HG02798 (cell line): ENCODE measurements at regions not wholly inside any gene's neighbourhood (a gene's known extent, or its start where the extent isn't known, plus 50 kb on each side); places are given as distances from the start of the nearest gene placed in this dataset.

ENCODE experiments used
- ATAC-seq: cut with Tn5 transposase; IDR thresholded peaks from one replicate; pipeline ENCODE4 v1.9.1; 2021; ENCODE audit warnings: mild to moderate bottlenecking; ENCODE audit not compliant: unreplicated experiment, poor library complexity

DNA sequence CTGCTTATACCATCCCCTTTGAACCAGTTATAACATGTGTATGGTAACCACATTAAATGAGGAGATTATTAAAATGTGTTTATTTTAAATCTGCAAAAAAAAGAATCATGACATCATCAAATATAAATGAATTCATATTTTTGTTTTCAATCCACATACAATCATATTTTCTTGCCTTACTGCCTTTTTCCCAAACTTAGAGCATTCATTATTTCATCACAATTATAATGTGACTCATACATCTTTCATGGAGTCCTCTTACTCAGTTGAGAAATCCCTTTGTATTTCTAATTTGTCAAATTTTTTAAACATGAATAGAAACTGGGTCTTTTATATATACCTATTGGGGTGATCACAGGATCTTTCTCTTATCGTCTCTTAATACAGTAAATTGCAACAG, 909.6 kb downstream of the DSC3 start:
- ATAC-seq, result no peak

DNA sequence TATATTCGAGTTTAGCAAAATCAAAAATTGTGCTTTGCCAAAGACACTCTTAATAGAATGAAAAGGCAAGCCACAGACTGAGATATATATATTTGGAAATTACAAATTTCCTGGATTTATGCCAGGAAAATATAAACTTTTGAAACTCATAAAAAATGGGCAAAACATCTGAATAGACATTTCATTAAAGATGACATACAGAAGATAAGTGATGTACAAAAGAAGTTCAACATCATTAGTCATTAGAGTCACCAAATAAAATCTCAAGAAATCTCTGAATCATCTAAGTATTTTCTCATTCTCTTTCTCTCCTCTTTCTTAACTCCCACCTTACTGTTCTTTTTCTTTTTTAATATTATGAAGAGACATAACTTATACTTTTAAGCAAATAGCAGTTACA, 921.1 kb downstream of the DSC3 start:
- no peak for ATAC-seq

DNA sequence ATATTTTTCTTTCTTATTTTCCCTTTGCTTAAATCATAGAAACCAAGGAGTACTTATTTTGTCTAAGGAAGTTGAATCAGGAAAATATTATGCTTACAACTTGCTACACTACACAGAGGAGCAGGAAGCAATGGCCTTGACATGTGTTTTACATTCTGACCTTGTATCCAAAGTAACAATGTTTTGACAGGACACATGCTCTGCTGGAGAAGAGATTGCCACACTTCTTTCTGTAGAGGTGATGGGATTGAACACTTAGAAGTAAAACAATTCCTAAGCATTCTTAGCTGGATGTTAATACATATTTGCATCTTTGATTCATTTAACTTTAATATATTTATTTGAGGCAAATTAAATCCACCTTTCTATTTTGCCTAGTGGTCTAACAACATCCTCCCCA, 929.1 kb downstream of the DSC3 start:
- ATAC-seq, result no peak

DNA sequence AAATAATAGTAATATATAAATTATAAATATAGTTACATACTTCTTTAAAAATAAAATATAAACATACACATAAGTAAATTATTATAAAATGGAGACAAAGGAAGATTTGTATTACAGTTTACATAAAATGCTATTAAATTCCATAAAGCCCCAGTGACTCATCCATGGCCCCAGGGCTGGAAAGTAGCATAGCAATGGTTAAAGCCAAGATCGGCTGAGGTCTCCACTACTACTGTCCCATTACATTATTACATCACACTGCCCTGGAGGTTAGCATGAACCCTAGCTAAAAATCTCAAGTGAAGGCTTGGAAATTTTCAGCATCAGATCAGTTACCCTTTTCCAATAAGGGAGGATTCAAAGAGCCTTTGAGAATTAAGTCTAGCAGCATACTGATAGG, 936.2 kb downstream of the DSC3 start:
- no peak for ATAC-seq

DNA sequence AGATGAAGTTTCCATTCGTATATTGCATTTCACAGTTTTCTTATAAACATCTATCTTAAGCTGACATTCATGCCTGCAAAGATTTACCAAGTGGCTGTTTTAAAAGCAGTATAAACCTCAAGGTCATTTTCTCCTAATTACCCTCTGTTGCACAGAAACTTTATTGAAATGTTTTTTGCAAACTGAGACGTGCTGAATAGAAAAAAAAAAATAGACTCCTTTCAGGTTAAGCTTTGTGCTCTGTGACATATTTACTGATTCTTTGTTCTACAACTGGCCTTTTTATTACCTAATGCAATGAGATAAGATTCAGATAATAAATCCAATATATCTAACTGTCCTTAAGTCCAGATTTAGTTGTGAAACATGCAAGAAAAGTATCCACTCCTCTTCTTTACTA, 938.7 kb downstream of the DSC3 start:
- ATAC-seq, result no peak

DNA sequence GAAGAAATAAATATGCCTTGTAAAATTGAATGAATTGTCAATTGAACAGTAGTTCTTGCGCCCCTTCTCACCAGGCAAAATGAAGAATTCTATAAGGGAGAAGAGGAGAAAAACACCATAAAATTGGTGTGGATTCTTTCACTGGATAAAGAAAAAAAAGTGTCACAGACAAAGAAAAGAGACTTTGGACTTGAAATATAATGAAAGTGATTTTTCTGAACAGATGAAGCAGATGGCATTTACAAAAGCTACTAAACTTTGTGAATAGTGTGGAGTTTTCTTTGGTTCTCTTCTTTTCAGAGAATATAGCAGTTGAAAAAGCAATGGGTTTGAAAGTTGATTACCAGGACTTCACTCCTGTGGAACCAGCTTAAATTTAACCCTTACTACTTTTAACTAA, 945.7 kb downstream of the DSC3 start:
- ATAC-seq, result no peak

DNA sequence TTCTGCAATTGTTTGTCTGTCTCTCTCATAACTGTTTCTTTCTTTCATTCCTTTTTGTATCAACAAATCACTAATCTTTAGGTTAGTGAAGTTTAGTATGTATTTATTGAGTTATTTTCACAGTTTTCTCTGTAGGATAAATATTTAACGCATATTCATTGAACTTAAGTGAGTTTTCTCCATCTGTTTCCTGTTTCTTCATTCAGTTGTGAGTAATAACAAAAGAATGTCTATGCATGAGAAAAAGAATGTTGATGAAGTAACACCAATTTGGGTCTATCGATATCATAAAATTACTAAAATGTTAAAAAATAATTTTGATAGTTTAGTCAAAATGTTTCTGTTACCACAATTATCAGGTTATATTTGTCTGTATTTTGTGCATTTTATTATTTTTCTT, 948.0 kb downstream of the DSC3 start:
- no peak for ATAC-seq

DNA sequence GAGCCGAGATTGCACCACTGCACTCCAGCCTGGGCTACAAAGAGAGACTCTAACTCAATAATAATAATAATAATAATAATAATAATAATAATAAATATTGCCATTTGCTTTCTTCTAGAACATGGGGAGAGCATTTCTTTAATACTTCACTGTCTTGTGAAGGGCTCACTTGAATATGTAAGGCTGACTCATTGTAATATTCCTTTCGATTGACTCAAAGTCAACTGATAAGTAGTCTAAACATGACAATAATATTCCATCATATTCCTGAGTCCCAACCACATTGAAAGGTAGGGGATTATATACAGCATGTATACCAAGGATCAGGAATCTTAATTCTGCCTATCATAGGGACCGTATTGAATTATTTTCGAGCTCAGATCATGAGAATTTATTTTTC, 949.2 kb downstream of the DSC3 start:
- ATAC-seq, result no peak

DNA sequence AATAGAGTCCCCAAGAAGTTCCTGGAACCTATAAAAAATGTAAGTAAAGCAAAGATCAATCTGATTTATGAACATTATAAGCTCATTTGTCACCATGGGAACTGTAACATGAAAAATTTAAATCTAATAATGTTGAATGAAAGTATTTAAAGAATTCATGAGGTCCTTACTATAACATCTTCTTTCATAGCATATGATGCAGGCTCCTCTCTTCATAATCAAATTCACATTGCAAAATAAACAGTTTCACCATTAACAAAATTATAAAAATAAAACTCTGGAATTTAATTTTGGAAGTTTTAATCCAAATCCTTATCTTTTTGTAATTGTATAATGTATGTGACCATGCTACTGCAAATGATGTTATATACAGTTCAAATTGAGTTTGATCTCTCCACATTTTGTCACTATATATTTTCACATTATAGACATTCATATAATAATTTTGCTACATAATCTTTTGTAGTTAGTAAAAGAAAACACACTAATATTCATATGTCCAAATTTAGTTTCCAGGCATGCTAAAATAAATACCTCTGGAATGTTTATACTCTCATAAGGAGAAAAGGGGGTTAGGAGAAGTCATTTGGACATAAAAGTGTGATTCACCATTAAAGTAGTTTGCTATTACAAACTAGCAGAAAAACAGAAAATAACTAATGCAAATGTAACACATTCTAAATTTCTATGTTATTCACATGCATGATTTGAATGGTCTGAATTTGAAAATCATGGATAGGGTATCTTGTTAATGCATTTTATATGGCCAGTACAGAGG, 954.1 kb downstream of the DSC3 start:
- ATAC-seq, result no peak

DNA sequence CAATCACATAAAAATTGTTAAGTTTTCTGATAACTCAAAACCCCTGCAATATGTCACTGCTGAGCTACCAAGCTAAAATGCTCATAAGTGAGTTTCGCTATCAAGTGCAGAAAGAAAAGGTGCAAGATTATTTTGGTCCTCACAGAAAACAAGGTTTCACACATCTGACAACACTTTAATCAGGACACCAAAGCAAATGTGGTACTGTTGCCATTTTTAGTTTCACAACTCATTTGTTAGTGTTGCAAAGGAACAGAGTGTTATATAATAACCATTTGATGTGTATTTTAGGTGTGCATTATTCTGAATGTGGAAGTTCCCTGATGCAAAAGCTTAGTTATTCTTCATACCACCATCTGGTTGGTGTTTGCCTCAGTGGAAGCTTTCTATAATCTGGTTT, 956.2 kb downstream of the DSC3 start:
- ATAC-seq, result no peak

DNA sequence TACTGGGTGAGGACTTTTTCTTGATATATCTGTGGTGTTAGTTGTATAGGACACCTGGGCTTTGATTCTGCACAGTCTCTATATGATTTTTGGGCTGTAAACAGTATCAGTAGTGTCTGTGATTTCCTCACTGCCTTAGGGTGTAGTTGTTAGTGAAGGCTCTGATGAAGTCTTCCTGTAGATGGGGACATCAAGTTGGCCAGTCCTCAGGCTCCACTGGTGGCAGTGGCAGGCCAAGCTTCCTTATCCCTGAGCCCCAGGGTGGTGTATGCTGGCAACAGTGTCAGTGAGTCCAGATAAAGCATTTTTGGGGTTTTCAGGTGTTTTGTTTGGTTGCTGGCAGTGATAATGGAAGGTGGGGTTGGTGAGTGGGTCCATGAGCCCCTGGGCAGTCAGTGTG, 961.4 kb downstream of the DSC3 start:
- ATAC-seq, result no peak

DNA sequence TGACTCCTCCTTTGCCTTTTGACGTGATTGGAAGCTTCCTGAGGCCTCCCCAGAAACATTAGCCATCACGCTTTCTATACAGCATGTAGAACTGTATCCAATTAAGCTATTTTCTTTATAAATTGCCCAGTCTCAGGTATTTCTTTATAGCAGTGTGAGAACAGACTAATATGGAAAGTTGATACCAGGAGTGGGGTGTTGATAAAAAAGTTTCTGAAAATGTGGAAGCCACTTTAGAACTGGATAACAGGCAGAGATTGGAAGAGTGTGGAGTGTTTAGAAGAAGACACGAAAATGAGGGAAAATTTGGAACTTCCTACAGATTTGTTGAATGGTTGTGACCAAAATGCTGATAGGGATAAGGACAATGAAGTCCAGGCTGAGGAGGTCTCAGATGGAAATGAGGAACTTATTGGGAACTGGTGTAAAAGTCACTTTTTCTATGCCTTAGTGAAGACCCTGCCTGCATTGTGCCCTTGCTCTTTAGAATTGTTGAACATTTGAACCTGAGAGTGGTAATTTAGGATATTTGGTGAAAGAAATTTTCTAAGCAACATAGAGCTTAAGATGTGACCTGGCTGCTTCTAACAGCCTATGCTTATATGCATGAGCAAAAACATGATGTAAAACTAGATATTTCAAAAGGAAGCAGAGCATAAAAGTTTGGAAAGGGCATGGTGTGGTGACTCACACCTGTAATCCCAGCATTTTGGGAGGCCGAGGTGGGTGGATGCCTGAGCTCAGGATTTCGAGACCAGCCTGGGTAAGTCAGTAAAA, 969.7 kb downstream of the DSC3 start:
- ATAC-seq, result no peak

DNA sequence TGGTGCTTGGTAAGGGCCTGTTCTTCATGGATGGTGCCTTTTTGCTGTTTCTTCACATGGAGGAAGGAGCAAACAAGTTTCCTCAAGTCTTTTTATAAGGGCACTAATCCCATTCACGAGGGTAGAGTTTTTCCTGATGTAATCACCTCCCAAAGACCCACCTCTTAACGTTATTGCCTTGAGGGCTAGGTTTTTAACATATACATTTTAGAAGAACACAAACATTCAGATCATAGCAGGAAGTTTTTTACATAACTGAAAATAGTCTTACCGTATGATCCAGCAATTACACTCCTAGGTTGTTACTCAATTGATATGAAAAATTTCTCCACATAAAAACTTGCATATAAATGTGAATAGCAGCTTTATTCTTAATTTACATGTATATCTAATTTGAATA, 976.3 kb downstream of the DSC3 start:
- ATAC-seq, result no peak

DNA sequence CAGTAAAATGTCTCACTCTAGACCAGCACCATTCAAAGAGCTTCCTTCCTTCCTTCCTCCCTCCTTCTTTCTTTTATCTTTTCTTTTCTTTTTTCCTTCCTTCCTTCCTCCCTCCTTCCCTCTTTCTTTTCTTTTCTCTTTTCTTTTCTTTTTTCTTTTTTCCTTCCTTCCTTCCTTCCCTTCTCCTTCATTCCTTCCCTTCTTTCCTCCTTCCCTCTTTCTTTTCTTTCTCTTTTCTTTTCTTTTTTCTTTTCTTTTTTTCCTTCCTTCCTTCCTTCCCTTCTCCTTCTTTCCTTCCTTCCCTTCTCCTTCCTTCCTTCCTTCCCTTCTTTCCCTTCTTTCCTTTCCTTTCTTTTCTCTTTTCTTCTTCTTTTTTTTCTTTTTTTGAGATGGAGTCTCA, 985.1 kb downstream of the DSC3 start:
- ATAC-seq, result no peak

DNA sequence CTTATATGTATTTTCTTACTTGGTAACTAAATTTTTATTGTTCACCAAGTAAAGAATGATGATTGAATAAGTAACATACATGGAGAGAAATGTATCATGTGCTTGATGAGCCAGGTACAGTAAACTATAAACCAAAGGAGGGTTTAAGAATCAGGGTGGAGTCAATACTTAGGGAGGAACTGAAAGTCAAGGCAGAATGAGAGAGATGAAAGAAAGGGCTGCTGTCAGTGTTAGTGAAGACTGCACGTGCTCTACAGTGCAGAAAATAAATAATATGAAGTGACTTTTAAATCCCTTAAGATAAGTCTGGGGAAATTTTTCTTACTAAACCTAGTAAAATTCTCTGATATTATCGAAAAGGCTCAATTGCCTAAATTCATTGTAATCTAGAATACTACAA, 986.0 kb downstream of the DSC3 start:
- no peak for ATAC-seq

DNA sequence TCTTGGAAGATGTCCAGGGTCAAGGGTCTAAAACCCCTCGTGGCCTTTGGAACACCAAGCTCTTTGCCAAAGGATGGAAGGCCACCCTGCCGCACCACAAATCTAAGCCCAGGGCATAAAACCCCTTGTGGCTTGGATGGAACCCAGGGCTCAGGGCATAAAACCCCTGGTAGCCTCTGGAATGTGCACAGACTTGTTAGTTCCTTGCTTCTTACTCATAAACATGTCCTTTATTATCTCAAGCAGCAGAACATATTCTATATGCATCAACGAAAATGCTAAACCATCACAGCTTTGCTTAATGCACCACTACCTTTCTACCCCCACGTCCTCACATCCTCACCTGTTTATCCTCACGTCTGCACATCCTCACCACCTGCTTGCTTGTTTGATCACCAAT, 998.0 kb downstream of the DSC3 start:
- no peak for ATAC-seq

DNA sequence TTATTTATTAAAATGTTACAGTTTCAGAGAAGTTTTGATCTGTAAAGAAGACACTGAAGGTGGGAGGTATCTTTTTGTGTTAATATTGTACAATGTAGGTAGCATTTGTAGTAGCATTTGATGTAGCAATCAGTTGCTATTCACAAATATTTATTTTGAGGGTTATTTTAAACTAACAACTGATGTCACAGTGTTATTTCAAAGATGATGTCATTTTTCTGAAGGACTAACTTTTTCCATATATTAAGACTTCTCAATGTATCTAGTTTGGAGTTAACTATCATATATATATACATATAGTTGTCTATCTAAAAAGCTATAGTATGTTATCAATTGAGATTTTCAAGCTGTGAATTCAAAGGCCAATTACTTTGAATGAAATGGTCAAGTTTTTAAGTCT, 1003.3 kb downstream of the DSC3 start:
- ATAC-seq, result no peak

DNA sequence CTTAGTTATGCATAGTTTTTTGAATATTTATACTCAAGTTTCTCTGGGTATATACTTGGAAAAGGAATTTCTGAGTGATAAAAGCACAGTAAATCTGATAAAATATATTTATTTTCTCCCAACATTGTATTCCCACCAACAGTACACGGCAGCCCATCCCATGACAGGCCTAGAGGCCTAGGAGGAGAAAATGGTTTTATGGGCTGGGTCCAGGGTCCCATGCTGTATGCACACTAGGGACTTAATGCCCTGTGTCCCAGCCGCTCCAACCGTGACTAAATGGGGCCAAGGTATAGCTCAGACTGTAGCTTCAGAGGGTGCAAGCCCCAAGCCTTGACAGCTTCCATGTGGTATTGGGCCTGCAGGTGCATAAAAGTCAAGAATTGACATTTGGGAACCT, 1007.7 kb downstream of the DSC3 start:
- no peak for ATAC-seq

DNA sequence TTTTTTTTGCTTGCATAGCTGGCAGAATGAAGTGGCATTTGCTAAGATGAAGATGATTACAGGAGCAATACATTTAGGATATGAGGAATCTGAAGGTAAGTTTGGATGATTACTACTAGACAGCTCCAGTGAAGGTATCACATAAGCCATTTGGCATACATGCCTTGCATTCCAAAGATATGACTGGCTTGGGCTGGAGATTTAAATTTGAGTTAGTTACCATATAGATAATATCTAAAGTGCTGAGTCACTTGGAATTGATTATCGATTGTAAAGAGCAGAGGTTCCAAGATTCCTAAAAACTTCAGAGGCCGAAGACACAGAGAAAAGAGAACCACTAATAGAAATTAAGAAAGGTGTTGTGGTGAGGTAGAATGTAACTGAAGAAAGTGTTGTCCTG, 1026.4 kb downstream of the DSC3 start:
- no peak for ATAC-seq

DNA sequence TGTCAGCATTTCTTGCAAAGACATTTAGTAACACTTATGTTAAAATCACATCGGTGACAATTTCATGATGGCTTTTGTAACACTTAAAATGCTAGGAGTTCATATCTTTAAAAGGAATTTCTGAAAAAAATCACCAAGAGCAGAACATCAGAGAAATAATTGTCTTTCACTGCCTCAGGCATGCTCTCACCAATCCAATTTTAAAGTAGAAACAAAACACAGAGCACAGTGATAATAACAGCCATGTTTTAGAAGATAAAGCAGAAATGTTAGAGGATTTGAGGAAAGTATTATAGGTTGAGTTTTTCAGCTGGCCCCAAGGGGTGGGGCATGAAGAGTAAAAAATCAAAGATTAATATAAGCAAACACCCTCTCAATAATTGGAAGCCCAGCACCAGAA, 1037.6 kb downstream of the DSC3 start:
- ATAC-seq, result no peak

DNA sequence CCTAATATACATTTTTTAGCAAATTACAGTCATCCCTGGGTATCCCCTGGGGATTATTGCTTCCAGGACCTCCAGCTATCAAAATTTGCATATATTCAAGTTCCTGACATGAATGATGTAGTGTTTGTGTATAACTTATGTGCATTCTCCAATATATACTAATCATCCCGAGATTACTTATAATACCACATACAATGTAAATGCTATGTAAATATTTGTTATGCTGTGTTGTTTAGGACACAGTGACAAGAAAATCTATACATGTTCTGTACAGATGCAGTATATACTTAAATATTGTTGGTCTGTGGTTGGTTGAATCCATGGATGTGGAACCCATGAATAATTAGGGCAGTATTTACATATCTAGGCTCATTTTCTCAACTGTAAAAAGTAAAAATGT, 1060.3 kb downstream of the DSC3 start:
- ATAC-seq, result no peak

DNA sequence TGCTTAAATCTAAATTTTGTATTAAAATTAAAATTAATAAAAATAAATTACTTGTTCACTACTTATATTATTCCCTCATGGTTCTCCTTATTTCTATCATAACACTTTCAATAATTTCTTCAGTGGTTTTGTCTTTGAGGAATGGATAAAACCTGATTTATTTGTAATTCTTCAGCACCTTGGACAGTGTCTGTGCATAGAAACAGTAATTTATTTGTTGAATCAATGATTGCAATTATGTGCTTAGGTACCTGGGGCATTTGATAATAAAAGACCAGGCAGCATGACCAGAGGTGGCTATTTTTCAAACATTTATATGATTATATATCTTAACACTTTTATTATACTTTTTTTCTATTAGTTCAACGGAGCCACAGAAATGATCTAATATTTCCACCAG, 1062.7 kb downstream of the DSC3 start:
- no peak for ATAC-seq
